Activated CD8-positive, alpha-beta T cell treated with anti-CD3 and anti-CD28 coated beads for 36 hours (primary cell): ENCODE measurements at regions not wholly inside any gene's neighbourhood (a gene's known extent, or its start where the extent isn't known, plus 50 kb on each side); places are given as distances from the start of the nearest gene placed in this dataset.

Experiments
- ATAC-seq: fragments of 200-7000 bp; cut with Tn5 transposase; one replicate; pipeline ENCODE4 v1.10.0; 2021; ENCODE audit warnings: mild to moderate bottlenecking, moderate library complexity
- CTCF ChIA-PET: fragments of 350-600 bp; sonication (Branson Sonifier 250); formaldehyde crosslinking; loops from one replicate; lab custom pipeline; 2021; ENCODE audit warnings: antibody characterized with exemption; lab: Charles Lee
- POLR2A ChIA-PET: fragments of 350-600 bp; sonication (Branson Sonifier 250); formaldehyde crosslinking; loops from one replicate; lab custom pipeline; 2021; ENCODE audit warnings: antibody characterized with exemption; lab: Charles Lee
- DNase-seq: peaks from one replicate; pipeline ENCODE4 v3.0.0-alpha.2; 2020
- H3K27ac Mint-ChIP-seq: one replicate; pipeline ENCODE4 v1.8.0; 2021; ENCODE audit warnings: mild to moderate bottlenecking, mixed read lengths
- H3K27me3 Mint-ChIP-seq: one replicate; pipeline ENCODE4 v1.8.0; 2021; ENCODE audit warnings: mixed read lengths
- H3K36me3 Mint-ChIP-seq: one replicate; pipeline ENCODE4 v1.8.0; 2021; ENCODE audit warnings: low read depth, mixed read lengths
- H3K4me1 Mint-ChIP-seq: one replicate; pipeline ENCODE4 v1.8.0; 2021; ENCODE audit warnings: low read depth, mixed read lengths
- H3K4me3 Mint-ChIP-seq: one replicate; pipeline ENCODE4 v1.8.0; 2021; ENCODE audit warnings: mild to moderate bottlenecking, moderate library complexity, mixed read lengths
- H3K9me3 Mint-ChIP-seq: one replicate; pipeline ENCODE4 v1.8.0; 2021; ENCODE audit warnings: mixed read lengths
- intact Hi-C: fragments of 100-400 bp; cut with micrococcal nuclease; formaldehyde crosslinking; loops from one replicate; pipeline ENCODE4 v1.10.0; 2022
- TF ChIP-seq, protein P1 (sequence below): fragments of 200-600 bp; IDR thresholded peaks from one replicate; pipeline ENCODE4 v1.8.0; 2022; ENCODE audit warnings: antibody characterized with exemption, mild to moderate bottlenecking

DNA sequence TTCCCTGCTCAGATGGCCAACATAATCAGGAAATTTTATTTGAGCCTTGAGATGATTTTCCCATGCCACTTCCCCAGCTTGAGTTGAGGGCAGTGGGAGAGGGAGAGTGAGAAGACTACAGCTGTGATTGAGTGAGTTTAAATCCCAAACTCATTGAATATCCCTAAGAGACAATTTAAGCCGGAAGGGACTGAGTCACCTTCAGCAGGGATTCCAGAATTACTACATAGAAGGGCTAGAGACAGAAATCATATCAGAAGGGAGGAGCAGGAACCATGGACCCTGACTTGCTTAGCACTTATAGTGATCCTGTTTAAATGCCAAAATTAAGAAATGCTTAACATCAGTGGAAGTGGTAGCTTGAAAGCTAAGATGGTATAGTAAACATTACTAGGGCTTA is 312.2 kb upstream of the SLCO3A1 start:
- CTCF ChIA-PET = no interaction called here
- intact Hi-C loops = no loop called here
- DNase-seq = no peak
- H3K4me1 Mint-ChIP-seq = no peaks in the 10 kb centered on the region
- no peak for ATAC-seq
- TF ChIP-seq, protein P1, sequence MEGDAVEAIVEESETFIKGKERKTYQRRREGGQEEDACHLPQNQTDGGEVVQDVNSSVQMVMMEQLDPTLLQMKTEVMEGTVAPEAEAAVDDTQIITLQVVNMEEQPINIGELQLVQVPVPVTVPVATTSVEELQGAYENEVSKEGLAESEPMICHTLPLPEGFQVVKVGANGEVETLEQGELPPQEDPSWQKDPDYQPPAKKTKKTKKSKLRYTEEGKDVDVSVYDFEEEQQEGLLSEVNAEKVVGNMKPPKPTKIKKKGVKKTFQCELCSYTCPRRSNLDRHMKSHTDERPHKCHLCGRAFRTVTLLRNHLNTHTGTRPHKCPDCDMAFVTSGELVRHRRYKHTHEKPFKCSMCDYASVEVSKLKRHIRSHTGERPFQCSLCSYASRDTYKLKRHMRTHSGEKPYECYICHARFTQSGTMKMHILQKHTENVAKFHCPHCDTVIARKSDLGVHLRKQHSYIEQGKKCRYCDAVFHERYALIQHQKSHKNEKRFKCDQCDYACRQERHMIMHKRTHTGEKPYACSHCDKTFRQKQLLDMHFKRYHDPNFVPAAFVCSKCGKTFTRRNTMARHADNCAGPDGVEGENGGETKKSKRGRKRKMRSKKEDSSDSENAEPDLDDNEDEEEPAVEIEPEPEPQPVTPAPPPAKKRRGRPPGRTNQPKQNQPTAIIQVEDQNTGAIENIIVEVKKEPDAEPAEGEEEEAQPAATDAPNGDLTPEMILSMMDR = no peak
- POLR2A ChIA-PET = interaction anchor here (1.6 kb wide), 1 partner anchor 15 kb away, joined by 5 read pairs; no protein-coding TSS in a partner anchor
- no peak overlapping the region for H3K4me3 Mint-ChIP-seq
- no peaks in the 10 kb centered on the region for H3K36me3 Mint-ChIP-seq
- H3K9me3 Mint-ChIP-seq = no peaks in the 10 kb centered on the region
- H3K27me3 Mint-ChIP-seq = no peaks in the 10 kb centered on the region
- H3K27ac Mint-ChIP-seq = no peak overlapping the region

DNA sequence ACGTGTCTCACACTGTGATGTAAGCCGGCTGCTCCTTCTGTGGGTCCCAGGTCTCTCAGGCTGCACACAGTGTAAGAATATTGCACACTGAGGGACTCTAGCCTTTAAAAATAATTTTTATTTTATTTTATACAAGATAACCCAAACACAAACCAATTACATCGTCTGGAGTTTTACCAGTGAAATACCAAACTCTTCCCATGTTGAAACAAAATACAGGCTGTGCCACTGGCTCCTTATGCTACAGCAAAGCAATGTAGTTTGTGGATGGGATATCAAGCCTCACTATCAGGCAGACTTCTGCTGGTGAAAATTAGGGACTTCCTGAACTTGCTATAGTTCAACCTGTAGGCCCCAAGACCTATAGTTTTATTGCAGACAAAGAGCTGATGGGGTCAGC is 311.3 kb upstream of the SLCO3A1 start:
- ChIA-PET POLR2A (interaction anchor here (1.6 kb wide), 1 partner anchor 16 kb away, joined by 5 read pairs; no protein-coding TSS in a partner anchor), CTCF (no interaction called here)
- Mint-ChIP-seq H3K27ac (no peak overlapping the region), H3K9me3 (no peaks in the 10 kb centered on the region), H3K27me3 (no peaks in the 10 kb centered on the region), H3K36me3 (no peaks in the 10 kb centered on the region), H3K4me1 (no peaks in the 10 kb centered on the region), H3K4me3 (no peak overlapping the region)
- ATAC-seq (no peak), DNase-seq (no peak)
- intact Hi-C loops = no loop called here
- TF ChIP-seq, protein P1 = no peak

DNA sequence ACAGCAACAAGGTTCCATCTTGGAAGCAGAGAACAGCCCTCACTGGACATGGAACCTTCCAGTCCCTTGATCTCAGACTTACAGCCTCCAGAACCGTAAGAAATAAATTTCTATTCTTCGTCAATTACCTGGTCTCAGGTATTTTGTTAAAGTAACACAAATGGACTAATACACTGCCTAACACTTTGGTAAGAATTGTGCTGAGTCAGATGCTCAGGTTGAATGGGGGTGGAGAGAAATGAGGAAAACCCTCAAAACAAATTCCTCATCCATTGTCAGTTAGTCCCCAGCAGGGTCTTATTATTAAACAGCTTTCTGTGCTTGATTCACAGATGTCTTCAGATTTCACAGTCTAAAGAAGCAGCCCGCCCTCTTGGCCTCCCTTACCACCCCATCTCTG is 306.2 kb upstream of the SLCO3A1 start:
- intact Hi-C loops = no loop called here
- CTCF ChIA-PET = no interaction called here
- ATAC-seq (no peak), DNase-seq (no peak)
- Mint-ChIP-seq H3K4me1 (no peaks in the 10 kb centered on the region), H3K36me3 (no peaks in the 10 kb centered on the region), H3K9me3 (no peaks in the 10 kb centered on the region), H3K4me3 (no peak overlapping the region), H3K27me3 (no peaks in the 10 kb centered on the region), H3K27ac (no peak overlapping the region)
- TF ChIP-seq, protein P1 = no peak
- POLR2A ChIA-PET = no interaction called here

DNA sequence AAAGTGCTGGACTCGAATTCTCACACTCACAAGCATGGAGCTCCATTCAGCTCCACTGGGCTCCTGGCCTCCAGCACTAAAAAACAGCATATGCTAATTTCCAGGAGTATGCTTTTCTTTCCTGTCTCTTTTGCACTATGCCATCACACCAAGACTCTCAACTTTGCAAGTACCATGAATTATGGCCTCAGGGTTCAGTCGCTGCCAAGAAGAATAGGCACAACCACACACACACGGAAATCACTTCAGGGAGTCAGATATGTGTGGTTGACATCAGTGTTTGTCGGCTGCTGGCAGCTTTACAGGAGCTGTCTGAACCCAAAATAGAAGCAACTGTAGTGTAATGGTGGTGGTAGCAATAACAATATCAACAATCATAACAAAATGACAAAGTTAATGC is 305.0 kb upstream of the SLCO3A1 start:
- Mint-ChIP-seq H3K4me1 (no peaks in the 10 kb centered on the region), H3K27ac (no peak overlapping the region), H3K4me3 (no peak overlapping the region), H3K27me3 (no peaks in the 10 kb centered on the region), H3K9me3 (no peaks in the 10 kb centered on the region), H3K36me3 (no peaks in the 10 kb centered on the region)
- POLR2A ChIA-PET = interaction anchor here (0.6 kb wide), 1 partner anchor 239 kb away, joined by 3 read pairs; no protein-coding TSS in a partner anchor
- TF ChIP-seq, protein P1 = no peak
- intact Hi-C loops = no loop called here
- DNase-seq (no peak), ATAC-seq (no peak)
- CTCF ChIA-PET = no interaction called here

DNA sequence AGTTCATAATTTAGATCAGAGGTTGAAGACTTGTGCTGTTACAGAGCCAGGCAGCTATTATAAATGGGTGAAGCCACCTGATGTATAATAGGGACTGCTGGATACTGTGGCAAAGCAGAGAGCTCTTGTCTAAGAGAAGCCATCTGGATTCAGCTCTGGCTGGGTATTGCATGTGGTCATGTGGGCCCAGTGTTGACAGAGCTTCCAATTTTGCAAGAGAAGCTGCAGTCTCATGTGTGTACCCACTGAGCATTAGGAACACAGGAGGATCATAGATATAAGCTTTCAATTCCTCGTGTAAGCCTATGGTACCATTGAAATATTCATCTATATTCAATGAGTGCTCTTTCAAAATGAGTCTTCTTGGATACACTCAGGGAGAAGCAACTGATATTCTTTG is 303.9 kb upstream of the SLCO3A1 start:
- H3K27me3 Mint-ChIP-seq = no peaks in the 10 kb centered on the region
- TF ChIP-seq, protein P1 = no peak
- no peaks in the 10 kb centered on the region for H3K36me3 Mint-ChIP-seq
- ATAC-seq = no peak
- ChIA-PET POLR2A (no interaction called here), CTCF (no interaction called here)
- no peak overlapping the region for H3K4me3 Mint-ChIP-seq
- H3K9me3 Mint-ChIP-seq = no peaks in the 10 kb centered on the region
- intact Hi-C loops = no loop called here
- no peak for DNase-seq
- no peaks in the 10 kb centered on the region for H3K4me1 Mint-ChIP-seq
- H3K27ac Mint-ChIP-seq = no peak overlapping the region
